HepG2 (cell line): ENCODE measurements at regions not wholly inside any gene's neighbourhood (a gene's known extent, or its start where the extent isn't known, plus 50 kb on each side); places are given as distances from the start of the nearest gene placed in this dataset.

Experiments
- ATAC-seq: fragments of 200-7000 bp; cut with Tn5 transposase; 3 replicates; pipeline ENCODE4 v1.9.1; 2020; ENCODE audit warnings: mild to moderate bottlenecking, moderate library complexity
- BruUV-seq: library from RNA; stranded (reverse); fragments of 400-500 nt; replicated peaks from 2 replicates; lab custom pipeline; 2021; lab: Mats Ljungman, UMichigan
- CTCF ChIA-PET: fragments of 300-600 bp; formaldehyde crosslinking; extraction: SDS; loops from one replicate; lab custom pipeline; 2021; ENCODE audit warnings: low total read pairs, inconsistent platforms, low intra/inter-chr PET ratio; lab: Yijun Ruan, JAX
- POLR2A ChIA-PET: fragments of 350-600 bp; sonication (Branson Sonifier 250); formaldehyde crosslinking; loops from one replicate; lab custom pipeline; 2020; ENCODE audit warnings: antibody characterized with exemption, inconsistent platforms; lab: Yijun Ruan, JAX
- DNase-seq: peaks from one replicate; pipeline ENCODE4 v3.0.0-alpha.2; 2015; ENCODE audit warnings: low spot score
- FAIRE-seq: peaks from 3 replicates; lab custom pipeline; 2011; peaks lifted over from hg19 to GRCh38; lab: Jason Lieb, UNC
- H2AFZ ChIP-seq: one replicate; pipeline ENCODE4 v1.6.1; 2011; ENCODE audit warnings: low read length, inconsistent platforms
- H3K27ac ChIP-seq: fragments of 300-600 bp; 3 replicates; pipeline ENCODE4 v1.8.0; 2011; ENCODE audit warnings: mixed run types, mild to moderate bottlenecking, mixed read lengths, low read length, inconsistent platforms; ENCODE audit not compliant: insufficient read depth; ENCODE audit errors: extremely low read length
- H3K27me3 ChIP-seq, 2 experiments: fragments of 200-600 bp in 1 of 2; 2 replicates in 1 of 2; 3 replicates in 1 of 2; pipeline versions ENCODE4 v1.6.0 to v1.8.0; 2011; ENCODE audit warnings: low read length in 2 of 2, mild to moderate bottlenecking in 2 of 2, moderate library complexity in 2 of 2, inconsistent platforms in 1 of 2; ENCODE audit not compliant: insufficient read depth in 2 of 2, control insufficient read depth in 1 of 2
- H3K36me3 ChIP-seq, 2 experiments: fragments of 200-600 bp in 1 of 2; replicated peaks in 1 of 2; 2 replicates in 1 of 2; 3 replicates in 1 of 2; pipeline versions ENCODE4 v1.5.1 to v1.8.0; 2011; ENCODE audit warnings: low read length in 2 of 2, inconsistent platforms in 1 of 2; ENCODE audit not compliant: insufficient read depth in 2 of 2, control insufficient read depth in 1 of 2
- H3K4me1 ChIP-seq: 2 replicates; pipeline ENCODE4 v1.5.1; 2012; ENCODE audit warnings: low read length, inconsistent platforms; ENCODE audit not compliant: insufficient read depth
- H3K4me2 ChIP-seq: 2 replicates; pipeline ENCODE4 v1.6.0; 2011; ENCODE audit warnings: low read depth, low read length, inconsistent platforms
- H3K4me3 ChIP-seq, 3 experiments: fragments of 200-600 bp in 1 of 3; sonication (generic), shearing (Covaris generic) in 1 of 3; replicated peaks in 1 of 3; 2 replicates each; pipeline ENCODE4 v1.5.1; 2011 to 2016; ENCODE audit warnings: low read length in 3 of 3, inconsistent platforms in 2 of 3, low read depth in 2 of 3, mild to moderate bottlenecking in 2 of 3, control low read depth in 1 of 3, mixed read lengths in 1 of 3; ENCODE audit not compliant: insufficient read depth in 1 of 3
- H3K79me2 ChIP-seq: one replicate; pipeline ENCODE4 v1.6.1; 2011; ENCODE audit warnings: low read length, inconsistent platforms; ENCODE audit not compliant: insufficient read depth
- H3K9ac ChIP-seq: 2 replicates; pipeline ENCODE4 v1.6.0; 2011; ENCODE audit warnings: mild to moderate bottlenecking, low read depth, low read length, inconsistent platforms; ENCODE audit not compliant: insufficient read depth
- H3K9me3 ChIP-seq: 2 replicates; pipeline ENCODE4 v1.5.1; 2012; ENCODE audit warnings: mild to moderate bottlenecking, low read length
- H4K20me1 ChIP-seq: 2 replicates; pipeline ENCODE4 v1.6.0; 2011; ENCODE audit warnings: inconsistent platforms, mild to moderate bottlenecking, low read length, moderate library complexity; ENCODE audit not compliant: insufficient read depth
- AHDC1 ChIP-seq: sonication (generic); formaldehyde crosslinking; IDR thresholded peaks from 2 replicates; pipeline ENCODE4 v1.5.1; 2020; ENCODE audit warnings: mild to moderate bottlenecking, missing genetic modification reagents, borderline replicate concordance
- CAMTA2 ChIP-seq: sonication (generic); formaldehyde crosslinking; IDR thresholded peaks from 2 replicates; pipeline ENCODE4 v1.4.0; 2020; ENCODE audit warnings: mild to moderate bottlenecking, missing genetic modification reagents, borderline replicate concordance
- CHCHD3 ChIP-seq: sonication (generic); formaldehyde crosslinking; IDR thresholded peaks from 2 replicates; pipeline ENCODE4 v1.8.0; 2022; ENCODE audit warnings: mild to moderate bottlenecking, missing genetic modification reagents, moderate library complexity
- FOXO4 ChIP-seq: sonication (generic); formaldehyde crosslinking; conservative IDR thresholded peaks from 2 replicates; pipeline ENCODE4 v1.8.1; 2023; ENCODE audit warnings: missing genetic modification reagents
- NCOA2 ChIP-seq: sonication (generic); formaldehyde crosslinking; IDR thresholded peaks from 2 replicates; pipeline ENCODE4 v1.8.0; 2022; ENCODE audit warnings: inconsistent platforms
- NFAT5 ChIP-seq: sonication (generic); formaldehyde crosslinking; IDR thresholded peaks from 2 replicates; pipeline ENCODE4 v1.4.0; 2020; ENCODE audit warnings: missing genetic modification reagents
- TOE1 ChIP-seq: sonication (generic); formaldehyde crosslinking; IDR thresholded peaks from 2 replicates; pipeline ENCODE4 v1.4.0; 2020; ENCODE audit warnings: mild to moderate bottlenecking, missing genetic modification reagents
- ZNF296 ChIP-seq: sonication (generic); formaldehyde crosslinking; conservative IDR thresholded peaks from 2 replicates; pipeline ENCODE4 v1.5.0; 2020; ENCODE audit warnings: mild to moderate bottlenecking, missing genetic modification reagents
- ZNF414 ChIP-seq: sonication (generic); formaldehyde crosslinking; IDR thresholded peaks from 2 replicates; pipeline ENCODE4 v1.5.0; 2020; ENCODE audit warnings: missing genetic modification reagents
- ZNF780A ChIP-seq: sonication (generic); formaldehyde crosslinking; IDR thresholded peaks from 2 replicates; pipeline ENCODE4 v1.8.0; 2022; ENCODE audit warnings: mild to moderate bottlenecking, missing genetic modification reagents, moderate library complexity
- WGBS: methylation state at CpG from one replicate; pipeline ENCODE4 v1.1.6; 2017; ENCODE audit warnings: low lambda C conversion rate; 5-methylcytosine and 5-hydroxymethylcytosine counted together
- in situ Hi-C: cut with HindIII; loops from 2 replicates; pipeline ENCODE4 v1.10.0; 2017; ENCODE audit warnings: low pct_unique_long_range_greater_than_20kb; ENCODE audit not compliant: extremely low pct_ligation_motif_present
- intact Hi-C: fragments of 100-400 bp; cut with micrococcal nuclease; formaldehyde crosslinking; loops from one replicate; pipeline ENCODE4 v1.10.0; 2022; ENCODE audit not compliant: unreplicated experiment

- Histone ChIP-seq H3K36me3 (no peaks in the 10 kb centered on the region), H3K27me3 (peaks cover 1 to 14% of the 10 kb centered on the region in 2 experiments; a peak in 2 of 5 replicates), H3K9ac (no peak overlapping the region), H3K9me3 (no peaks in the 10 kb centered on the region), H3K4me2 (no peak overlapping the region), H2AFZ (no peak overlapping the region), H3K27ac (no peak overlapping the region), H3K4me1 (no peaks in the 10 kb centered on the region), H3K79me2 (no peaks in the 10 kb centered on the region), H3K4me3 (no peak overlapping the region), H4K20me1 (no peaks in the 10 kb centered on the region)
- in situ Hi-C loops = no loop called here
- ATAC-seq (no peak), FAIRE-seq (no peak), DNase-seq (no peak)
- ChIA-PET POLR2A (no interaction called here), CTCF (no interaction called here)
- no TSS peak for BruUV-seq
- intact Hi-C loops = no loop called here
- WGBS = 4% methylated on average over 5 of the region's 6 CpGs
- no peak for TF ChIP-seq ZNF780A (CRISPR knock-in tag)
- TF ChIP-seq FOXO4 (CRISPR knock-in tag) = no peak
- TF ChIP-seq ZNF296 (CRISPR knock-in tag) = no peak
- TF ChIP-seq TOE1 (CRISPR knock-in tag) = no peak
- no peak for TF ChIP-seq NFAT5 (CRISPR knock-in tag)
- TF ChIP-seq NCOA2 (CRISPR knock-in tag) = no peak
- no peak for TF ChIP-seq CHCHD3 (CRISPR knock-in tag)
- TF ChIP-seq CAMTA2 (CRISPR knock-in tag) = no peak
- no peak for TF ChIP-seq ZNF414 (CRISPR knock-in tag)
- no peak for TF ChIP-seq AHDC1
Observed at GRCh38 chr10:130898381-130898780, 413.1 kb downstream of the TCERG1L start.
